ENCODE measurements at regions not wholly inside any gene's neighbourhood (a gene's known extent, or its start where the extent isn't known, plus 50 kb on each side); places are given as distances from the start of the nearest gene placed in this dataset.
A peak's percentile ranks its signal among the peaks of the same experiment; 100 is the strongest.
"Not testable (repeated sequence)": the region's sequence is repeated elsewhere in the genome, so short reads cannot be mapped to it uniquely, and the experiment has no call there.

DNA sequence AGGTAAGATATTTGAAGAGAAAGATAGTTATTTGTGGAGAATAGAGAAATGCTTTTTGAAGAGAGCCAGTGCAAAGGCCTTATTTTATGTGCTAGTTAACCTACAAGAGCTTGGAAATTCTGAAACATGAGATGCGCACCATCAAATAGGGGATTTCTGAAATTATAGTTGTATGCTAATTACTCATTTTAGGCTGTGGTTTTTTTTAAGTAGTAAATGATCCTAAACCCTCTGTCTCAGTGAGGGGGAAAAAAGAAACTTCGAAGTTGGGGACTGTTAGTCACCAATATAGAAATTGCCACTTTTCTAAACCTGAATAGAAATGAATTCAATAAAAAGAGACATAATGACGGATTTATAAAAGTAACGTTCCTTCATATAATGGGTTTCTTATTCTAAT lies 119.3 kb upstream of the MDFIC start:
- DNase-seq (ENCODE audit: low read depth, low spot score): no peak

DNA sequence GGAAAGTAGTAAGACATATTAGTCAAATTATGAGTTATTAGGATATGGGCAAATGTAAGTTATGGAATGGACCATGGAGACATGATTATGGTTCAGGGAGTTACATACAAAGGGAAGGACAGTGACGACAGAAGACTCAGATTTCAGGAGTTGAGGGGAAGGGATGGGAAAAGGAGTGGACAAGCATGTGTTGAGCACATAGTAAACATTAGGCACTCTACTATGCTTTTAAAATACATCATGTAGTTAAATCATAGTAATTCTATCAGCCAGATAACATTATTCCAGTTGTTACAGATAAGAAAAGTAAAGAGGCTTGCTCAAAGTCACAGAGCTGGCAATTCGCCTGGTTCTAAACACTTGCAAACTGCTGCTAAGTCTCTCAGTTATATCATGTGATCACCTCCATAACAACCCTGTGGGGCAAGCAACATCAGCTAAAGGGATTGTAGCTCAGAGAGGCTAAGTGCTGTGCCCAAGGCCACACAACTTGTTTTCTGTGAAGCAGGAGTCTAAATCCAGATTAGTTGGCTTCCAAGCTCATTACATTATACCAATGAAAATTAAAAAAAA lies 115.2 kb upstream of the MDFIC start:
- DNase-seq (ENCODE audit: low read depth, low spot score): peak; percentile 20

DNA sequence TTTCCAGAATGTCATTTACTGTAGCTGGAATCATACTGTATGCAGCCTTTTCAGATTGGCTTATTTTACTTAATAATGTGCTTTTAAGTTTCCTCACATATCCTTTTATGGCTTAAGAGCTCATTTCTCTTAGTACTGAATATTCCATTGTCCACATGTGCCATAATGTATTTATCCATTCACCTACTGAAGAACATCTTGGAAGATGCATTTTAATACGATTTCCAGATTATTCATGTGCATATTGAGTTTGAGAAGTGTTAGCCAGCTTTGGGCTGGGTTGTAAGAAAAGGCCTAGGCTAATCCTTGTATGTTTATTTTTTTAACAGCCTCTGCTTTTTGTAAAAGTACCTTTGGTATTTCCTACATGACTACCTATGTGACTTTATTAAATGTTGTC lies 109.3 kb upstream of the MDFIC start:
- DNase-seq (ENCODE audit: low read depth, low spot score): no peak

DNA sequence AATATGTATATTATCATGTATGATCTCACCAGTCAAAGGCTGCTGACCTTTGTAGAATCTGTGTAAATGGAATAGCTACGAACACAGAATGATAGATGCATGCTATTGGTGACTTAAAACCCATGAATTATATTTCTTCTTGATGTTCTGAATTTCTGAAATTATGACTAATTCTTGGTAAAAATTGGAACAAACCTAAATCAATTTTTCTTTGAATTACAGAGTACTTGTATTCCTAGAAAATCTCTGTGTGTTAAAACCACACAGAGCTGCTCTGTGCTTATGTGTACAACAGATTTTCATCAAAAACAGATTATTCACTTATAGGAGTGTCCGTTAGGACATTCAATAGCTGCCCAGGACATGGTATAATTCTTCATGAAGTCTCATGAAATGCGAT lies 108.3 kb upstream of the MDFIC start:
- no peak for DNase-seq (ENCODE audit: low read depth, low spot score)

DNA sequence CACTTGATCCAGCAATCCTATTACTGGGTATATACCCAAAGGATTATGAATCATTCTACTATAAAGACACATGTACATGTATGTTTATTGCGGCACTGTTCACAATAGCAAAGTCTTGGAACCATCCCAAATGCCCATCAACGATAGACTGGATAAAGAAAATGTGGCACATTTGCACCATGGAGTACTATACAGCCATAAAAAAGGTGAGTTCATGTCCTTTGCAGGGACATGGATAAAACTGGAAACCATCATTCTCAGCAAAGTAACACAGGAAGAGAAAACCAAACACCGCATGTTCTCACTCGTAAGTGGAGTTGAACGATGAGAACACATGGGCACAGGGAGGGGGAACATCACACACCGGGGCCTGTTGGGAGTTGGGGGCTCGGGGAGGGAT lies 104.9 kb upstream of the MDFIC start:
- DNase-seq (ENCODE audit: low read depth, low spot score): not testable (repeated sequence)

DNA sequence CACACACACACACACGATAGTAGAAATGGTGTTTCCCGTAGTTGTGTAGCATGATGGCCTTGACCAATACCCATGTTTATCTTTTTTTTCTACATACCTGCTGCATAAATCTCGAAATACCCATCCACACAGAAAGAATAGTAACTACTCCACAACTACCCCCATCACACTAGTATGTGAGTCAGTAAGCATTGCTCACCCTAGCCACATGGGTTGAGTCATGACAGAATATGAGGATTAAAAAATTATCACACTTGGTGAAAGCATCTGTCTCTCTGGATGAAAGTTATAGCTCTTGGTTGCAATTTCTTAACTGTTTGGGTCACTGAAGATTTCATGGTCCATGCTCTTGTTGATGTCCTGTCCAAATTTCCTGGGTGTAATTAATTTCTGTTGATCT lies 103.4 kb upstream of the MDFIC start:
- peak; percentile 21 for DNase-seq (ENCODE audit: low read depth, low spot score)

DNA sequence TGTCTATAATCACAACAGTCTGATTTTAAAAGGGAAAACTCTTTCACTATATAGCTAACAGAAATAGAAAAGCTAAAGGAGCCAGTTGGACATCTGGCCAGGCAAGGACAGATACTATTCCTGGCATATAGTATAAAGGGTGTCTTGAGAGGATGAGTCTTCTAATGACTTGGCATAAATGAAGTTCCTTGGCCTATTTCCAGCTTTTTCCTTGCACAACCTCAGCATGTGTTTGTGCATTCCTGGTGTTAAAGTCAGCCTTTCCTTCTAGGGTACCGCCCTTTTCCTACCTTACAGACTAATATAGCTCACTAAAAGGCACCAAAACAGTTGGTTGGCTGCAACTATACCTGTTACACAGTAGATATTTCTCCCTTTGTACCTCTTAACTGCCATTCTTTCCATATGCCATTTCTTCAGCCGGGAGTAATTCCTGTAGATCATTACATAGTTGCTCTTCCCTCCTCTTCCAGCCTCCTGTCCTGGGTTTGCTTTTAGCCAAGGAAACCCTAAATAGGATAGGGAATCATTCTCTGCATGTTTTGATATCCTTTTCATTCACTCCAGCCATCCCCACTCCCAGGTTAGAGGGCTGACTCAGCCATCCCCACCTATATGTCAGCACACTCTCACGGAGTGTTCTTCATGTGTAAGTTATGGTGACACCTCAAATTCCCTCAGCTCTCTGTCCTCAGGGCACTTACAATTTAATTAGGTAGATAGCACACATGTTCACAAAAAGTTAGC lies 102.1 kb upstream of the MDFIC start:
- peak; percentile 75 for DNase-seq (ENCODE audit: low read depth, low spot score)

DNA sequence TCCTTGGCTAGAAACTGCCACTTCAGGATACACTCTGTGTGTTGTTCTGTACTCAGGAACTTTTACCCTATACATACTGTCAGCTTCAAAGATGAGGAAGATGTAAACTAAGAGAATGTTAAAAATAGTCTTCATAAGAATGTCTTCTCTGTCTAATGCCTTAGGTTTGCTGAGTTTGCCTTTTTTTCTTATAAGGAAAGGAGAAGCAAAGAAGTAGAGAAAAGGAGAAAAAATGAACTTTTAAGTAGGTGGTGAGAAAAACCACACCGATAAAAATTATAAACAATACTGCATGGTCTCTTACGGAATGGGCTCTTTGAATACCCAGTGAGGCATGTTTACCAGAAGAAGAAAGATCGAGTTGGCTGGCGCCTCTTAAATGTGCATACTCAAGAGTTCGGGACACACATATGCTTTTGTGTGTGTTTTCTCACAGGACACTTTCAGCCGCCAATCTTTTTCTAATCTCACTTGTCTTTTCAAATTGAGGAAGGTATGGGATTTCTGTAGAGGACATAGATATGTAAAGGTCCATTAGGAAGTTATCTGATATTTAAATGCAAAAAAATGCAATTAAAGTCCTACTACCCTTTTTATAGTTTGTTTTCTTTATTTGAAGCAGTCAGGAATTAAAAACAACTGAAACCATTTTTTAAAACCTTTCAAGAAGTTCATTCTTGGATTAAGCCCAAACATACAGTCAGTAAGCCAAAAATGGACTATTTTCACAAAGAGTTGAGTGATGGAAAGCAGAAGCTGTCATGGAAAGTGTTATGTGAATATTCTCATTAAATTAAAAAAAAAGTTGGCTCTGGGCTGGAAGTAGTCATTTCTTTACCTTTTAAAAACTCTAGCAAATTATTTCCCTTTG lies 100.6 kb upstream of the MDFIC start:
- DNase-seq (ENCODE audit: low read depth, low spot score): peak; percentile 14

DNA sequence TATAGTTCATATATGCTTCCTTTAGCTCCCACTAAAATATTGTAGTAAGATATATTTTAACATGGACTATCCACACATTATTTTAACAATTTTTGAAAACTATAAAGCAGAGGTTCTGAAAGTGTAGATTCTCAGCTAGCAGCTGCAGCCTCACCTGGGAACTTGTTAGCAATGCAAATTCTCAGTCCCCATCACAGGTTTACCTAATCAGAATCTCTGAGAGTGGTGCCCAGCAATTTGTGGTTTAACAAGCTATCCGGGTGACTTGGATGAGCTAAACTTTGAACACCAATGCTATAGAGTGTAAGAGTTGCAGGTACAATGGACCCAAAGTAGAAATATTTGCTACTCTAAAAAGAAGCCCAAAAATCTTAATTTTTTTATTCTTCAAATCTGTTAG lies 99.8 kb upstream of the MDFIC start:
- DNase-seq (ENCODE audit: low read depth, low spot score): no peak

DNA sequence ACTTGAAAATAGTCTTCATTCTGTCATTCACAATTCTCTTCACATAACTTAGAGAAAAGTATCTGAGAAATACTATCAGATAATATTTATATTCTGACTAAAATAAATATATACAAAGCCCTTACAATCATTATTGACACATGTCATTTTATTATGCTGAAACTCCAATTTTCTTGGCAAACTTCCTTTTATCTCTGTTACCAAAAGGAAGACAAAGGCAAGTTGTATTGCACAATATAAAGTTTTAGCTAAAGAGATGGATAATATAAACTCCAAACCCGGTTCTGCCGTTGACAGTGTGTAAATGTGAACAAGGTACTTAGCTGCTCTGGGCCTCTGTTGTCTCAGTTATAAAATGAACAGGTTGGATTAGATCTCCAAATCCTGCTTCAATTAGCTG lies 99.0 kb upstream of the MDFIC start:
- DNase-seq (ENCODE audit: low read depth, low spot score): no peak

DNA sequence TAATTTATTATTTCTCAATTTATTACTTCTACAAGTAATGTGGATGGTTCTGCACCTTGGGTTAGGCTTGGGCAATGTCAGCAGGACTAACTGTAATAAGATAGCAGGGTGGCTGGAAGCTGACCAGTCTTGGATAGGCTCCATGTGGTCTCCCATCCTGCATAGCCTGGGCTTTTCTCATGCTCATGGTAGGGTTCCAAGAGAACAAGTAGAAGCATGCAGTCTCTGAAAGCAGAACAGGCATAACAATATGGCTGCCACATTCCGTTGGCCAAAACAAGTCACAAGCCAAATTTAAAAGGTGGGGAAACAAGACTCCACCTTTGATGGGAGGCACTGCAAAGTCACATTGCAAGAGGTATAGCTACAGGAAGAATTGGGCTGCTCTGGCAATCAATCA lies 98.6 kb upstream of the MDFIC start:
- DNase-seq (ENCODE audit: low read depth, low spot score): no peak

DNA sequence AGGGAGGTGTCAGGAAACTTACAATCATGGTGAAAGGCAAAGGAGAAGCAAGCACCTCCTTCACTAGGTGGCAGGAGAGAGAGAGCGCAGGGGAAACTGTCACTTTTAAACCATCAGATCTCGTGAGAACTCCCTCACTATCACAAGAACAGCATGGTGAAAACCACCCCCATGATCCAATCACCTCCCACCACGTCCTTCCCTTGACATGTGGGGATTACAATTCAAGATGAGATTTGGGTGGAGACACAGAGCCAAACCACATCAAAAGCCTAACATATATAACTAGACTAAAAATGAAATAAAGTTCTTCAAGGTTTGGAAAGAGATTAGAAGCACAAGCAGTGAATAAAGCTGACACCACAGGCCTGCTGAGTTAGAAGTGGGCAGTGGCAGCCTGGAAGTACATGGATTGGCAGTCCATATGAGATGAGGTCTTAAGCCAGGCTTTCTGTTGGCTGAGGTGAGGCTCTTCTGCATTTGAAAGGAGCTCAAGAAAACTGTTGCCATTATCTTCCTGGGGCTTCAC lies 96.4 kb upstream of the MDFIC start:
- DNase-seq (ENCODE audit: low read depth, low spot score): no peak

DNA sequence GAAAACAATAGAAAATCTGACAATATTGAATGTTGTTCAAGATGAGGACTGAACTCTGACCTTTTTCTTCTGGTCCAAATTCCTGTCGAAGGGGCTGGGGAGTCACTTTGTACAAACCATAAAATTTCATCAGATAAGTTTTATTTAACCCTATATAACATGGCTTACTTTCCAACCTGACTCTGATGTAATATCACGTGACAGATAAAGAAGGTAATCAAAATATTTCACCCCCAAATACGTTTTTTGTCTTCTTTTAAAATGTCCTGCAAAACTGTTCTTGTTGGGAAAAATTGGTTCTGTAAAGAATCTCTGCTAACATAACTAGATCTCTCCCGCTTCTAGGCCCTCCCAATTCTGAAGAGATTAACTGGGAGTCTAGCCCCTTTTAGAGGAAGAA lies 90.9 kb upstream of the MDFIC start:
- DNase-seq (ENCODE audit: low read depth, low spot score): no peak

DNA sequence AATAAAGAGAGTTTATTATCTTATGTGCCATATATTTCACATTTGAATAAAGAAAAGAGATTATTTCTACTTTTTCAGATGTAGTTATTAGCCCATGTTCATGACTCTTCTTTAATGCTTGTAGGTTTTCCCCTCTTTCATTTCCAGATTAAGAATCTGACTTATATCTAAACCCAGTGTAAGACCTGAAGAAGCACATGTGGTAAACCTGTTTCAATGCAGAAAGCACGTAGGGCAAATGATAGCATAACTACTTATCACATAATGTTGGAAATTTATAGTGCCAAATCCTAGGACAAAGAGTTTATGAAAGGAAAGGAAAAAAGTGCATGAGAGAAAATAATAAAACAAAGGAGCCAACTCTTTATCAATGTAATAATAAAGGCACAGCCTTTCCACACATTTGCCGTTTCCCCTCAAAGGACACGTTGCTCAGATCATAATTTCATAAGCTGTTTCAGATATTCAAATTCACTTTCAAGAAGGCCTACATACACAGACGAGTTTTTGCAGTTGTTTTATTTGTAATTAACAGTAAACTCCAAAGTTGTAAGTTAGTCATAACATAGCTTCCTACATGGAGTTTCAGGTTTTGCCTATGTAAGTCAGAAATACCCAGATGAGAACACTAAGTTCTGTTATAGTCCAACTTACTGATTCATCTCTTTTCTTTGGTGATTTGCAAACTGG lies 88.8 kb upstream of the MDFIC start:
- DNase-seq (ENCODE audit: low read depth, low spot score): no peak

DNA sequence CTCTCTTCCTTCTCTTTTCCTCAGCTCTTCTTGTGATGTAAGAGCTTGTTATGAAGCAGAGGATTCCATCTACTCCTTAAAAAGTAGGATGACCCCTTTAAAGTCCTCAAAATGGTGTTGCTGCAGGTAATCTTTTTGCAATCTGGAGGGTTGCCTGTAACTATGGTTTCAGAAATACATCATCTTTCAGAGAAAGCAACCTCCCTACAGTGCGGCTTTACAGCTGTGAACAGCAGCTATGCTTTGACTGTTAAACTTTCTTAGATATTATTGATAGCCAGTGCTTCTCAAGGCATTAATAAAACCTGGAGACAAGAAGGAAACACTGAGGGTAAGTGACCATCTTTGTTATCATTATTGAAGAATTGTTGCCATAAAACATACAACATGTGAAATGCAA lies 86.6 kb upstream of the MDFIC start:
- no peak for DNase-seq (ENCODE audit: low read depth, low spot score)

DNA sequence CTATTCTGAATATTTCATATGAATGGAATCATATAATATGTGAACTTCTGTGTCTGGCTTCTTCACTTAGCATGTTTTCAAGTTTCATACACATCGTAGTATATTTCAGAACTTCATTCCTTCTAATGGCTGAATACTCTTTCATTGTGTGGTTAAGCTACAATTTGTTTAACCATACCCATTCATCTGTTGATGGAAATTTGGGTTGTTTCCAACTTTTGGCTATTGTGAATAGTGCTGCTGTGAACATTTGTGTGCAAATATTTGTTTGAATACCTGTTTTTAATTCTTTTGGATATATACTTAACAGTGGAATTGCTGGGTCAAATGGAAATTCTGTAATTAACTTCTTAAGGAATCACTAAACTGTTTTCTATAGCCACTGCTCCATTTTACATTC lies 86.0 kb upstream of the MDFIC start:
- no peak for DNase-seq (ENCODE audit: low read depth, low spot score)

DNA sequence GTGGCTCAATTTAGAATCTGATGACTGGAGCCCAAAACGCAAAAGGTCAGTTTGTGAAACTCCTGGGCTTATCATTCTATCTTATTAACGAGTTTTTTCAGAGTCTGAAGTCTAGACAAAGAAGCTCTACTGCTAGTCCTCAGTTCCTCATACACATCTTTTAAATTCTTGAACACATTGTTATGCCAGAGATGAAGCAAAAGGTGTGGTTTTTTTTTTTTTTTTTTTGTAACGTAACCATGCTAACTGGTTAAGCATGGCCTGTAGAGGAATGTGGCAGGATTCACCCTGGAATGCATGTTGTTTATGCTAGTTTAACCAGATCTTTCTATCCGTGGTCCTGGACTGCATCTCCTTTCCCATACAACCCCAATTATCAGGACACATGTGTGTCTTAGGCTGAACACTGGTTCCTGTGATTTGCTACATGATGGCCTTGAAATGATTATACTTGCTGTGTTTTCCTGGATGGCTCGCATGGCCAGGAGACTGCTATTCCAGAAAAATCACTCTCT lies 79.3 kb upstream of the MDFIC start:
- no peak for DNase-seq (ENCODE audit: low read depth, low spot score)

DNA sequence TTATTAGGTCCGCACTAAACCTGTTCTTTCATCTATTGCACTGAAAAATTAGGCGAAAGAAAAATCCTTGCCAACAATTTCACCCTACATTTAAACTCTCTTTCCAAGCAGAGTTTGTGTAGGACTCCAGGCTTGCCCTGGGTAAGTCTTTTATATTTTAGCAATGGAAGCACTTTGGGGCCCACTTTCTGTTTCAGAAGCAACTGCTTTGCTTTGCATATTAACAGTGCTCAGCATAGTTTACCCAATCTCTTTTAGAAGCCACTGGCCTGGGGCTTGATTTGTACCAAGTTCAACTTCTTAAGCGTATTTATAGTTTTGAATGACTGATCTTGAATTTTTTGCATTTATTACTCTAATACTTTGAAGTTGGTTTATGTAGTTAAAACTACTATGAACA lies 78.8 kb upstream of the MDFIC start:
- DNase-seq (ENCODE audit: low read depth, low spot score): no peak

DNA sequence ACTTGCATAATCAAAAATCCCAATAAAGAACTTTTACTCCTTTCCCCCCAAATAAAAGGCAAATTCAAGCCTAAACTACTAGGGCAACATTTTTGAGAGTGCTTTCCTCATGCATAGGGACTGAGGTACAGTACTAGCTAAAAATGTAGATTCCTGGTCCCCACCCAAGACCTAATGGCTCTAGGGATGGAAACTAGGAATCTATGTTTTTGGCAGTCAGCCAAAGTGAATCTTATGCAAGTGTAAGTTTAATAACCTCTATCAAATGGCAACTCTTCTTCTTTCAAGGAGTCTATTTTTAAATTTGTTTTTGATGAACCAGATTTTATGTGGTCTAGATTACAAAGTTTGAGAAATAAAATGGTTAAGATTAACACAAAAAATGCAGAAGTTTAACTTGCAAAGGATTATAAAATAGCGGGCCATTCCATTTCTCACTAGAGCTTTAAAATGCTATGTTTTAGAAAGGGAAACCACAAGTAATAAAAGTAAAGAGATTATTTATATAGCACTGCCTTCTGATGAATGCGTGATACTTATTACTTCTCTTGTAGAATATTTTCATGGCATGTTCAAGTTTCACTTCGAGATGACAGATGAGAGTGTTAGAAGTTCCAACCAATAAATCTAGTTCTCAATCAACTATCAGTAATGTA lies 70.4 kb upstream of the MDFIC start:
- DNase-seq (ENCODE audit: low read depth, low spot score): no peak

DNA sequence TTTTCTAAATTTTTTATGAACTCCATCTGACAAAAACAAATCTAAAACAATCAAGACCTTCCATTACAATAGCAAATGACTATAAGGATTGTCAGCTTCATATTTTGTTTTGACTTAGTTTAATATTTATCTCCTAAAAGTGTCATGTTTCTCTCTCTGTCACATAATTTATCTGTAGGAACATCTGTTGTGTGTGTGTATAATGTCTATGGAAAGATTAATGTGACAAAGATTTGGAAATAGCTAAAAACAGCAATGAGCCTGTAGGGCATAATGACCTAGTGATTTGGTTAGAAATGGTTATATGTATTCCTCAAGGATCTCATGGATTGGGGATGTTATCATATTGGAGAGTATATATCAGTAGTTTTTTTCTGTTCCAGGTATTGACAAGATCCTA lies 69.6 kb upstream of the MDFIC start:
- no peak for DNase-seq (ENCODE audit: low read depth, low spot score)

DNA sequence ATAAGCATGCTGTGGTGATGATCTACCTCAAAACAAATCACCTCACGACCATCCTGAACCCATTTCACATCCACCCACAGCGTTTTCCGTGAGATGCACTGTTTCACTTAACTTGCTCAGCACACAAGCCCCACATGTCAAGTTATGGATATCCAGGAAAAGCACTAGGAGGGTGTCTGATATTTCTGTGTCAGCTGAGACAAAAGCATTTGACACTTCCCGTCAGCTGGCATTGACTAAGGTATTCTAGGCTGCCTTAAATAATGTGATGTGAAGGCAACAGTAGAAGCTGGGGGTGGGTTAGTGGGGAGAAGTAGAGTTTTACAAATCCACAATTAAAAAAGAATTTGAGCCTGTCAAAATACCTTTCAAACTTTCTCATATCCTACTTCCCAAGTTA lies 68.7 kb upstream of the MDFIC start:
- DNase-seq (ENCODE audit: low read depth, low spot score): no peak

Measured in astrocyte of the hippocampus (primary cell).